ENCODE measurements at regions not wholly inside any gene's neighbourhood (a gene's known extent, or its start where the extent isn't known, plus 50 kb on each side); places are given as distances from the start of the nearest gene placed in this dataset.

- no peak for TF ChIP-seq CTCF (conservative IDR thresholded peaks at IDR 0.05)
- H3K27ac ChIP-seq, result no peak overlapping the region
Observed at GRCh38 chr1:68324316-68324715, 92.0 kb upstream of the WLS start.

- TF ChIP-seq CTCF (conservative IDR thresholded peaks at IDR 0.05), result no peak
Observed at GRCh38 chr1:68322837-68323687, 90.7 kb upstream of the WLS start.

GRCh38 chr1:68322096-68322495 is 89.8 kb upstream of the WLS start:
- H3K27ac ChIP-seq, result no peak overlapping the region
- TF ChIP-seq CTCF (conservative IDR thresholded peaks at IDR 0.05), result no peak

More at GRCh38 chr1:68322837-68323687, 90.7 kb upstream of the WLS start:
- no peak overlapping the region for H3K27ac ChIP-seq

GRCh38 chr1:68321084-68321685 is 88.9 kb upstream of the WLS start:
- peak; percentile 94 for TF ChIP-seq CTCF (conservative IDR thresholded peaks at IDR 0.05)

GRCh38 chr1:68320349-68320748 is 88.0 kb upstream of the WLS start:
- H3K27ac ChIP-seq, result no peak overlapping the region
- no peak for TF ChIP-seq CTCF (conservative IDR thresholded peaks at IDR 0.05)

More at GRCh38 chr1:68321084-68321685, 88.9 kb upstream of the WLS start:
- no peak overlapping the region for H3K27ac ChIP-seq

GRCh38 chr1:68319907-68320306 is 87.6 kb upstream of the WLS start:
- H3K27ac ChIP-seq, result no peak overlapping the region
- no peak for TF ChIP-seq CTCF (conservative IDR thresholded peaks at IDR 0.05)

GRCh38 chr1:68317543-68317942 is 85.2 kb upstream of the WLS start:
- H3K27ac ChIP-seq, result no peak overlapping the region
- TF ChIP-seq CTCF (conservative IDR thresholded peaks at IDR 0.05), result no peak

All from VCaP (cell line).